GM13976 (cell line): ENCODE measurements at regions not wholly inside any gene's neighbourhood (a gene's known extent, or its start where the extent isn't known, plus 50 kb on each side); places are given as distances from the start of the nearest gene placed in this dataset.
A peak's percentile ranks its signal among the peaks of the same experiment; 100 is the strongest.

Experiments
- DNase-seq: peaks from one replicate; pipeline ENCODE4 v3.0.0; 2012; ENCODE audit warnings: low spot score
- CTCF ChIP-seq: IDR thresholded peaks from 2 replicates; pipeline ENCODE4 v1.5.1; 2012; ENCODE audit warnings: borderline replicate concordance, mild to moderate bottlenecking; ENCODE audit not compliant: insufficient read depth; ENCODE audit errors: extremely low read depth, missing control alignments, control extremely low read depth
- in situ Hi-C: fragments of 300-500 bp; cut with MboI; formaldehyde crosslinking; loops from one replicate; pipeline ENCODE4 v1.12.0; 2022; ENCODE audit warnings: low sequenced_read_pairs, mixed read lengths, inconsistent platforms; ENCODE audit not compliant: unreplicated experiment

GRCh38 chr12:45623940-45624339 lies 105.6 kb upstream of the ARID2 start:
- no peak for TF ChIP-seq CTCF
- in situ Hi-C loops, result no loop called here
- DNase-seq, result no peak

- TF ChIP-seq CTCF, result no peak
- no peak for DNase-seq
- in situ Hi-C loops, result no loop called here
These were observed 102.5 kb upstream of the ARID2 start for GRCh38 chr12:45626965-45627364.

- no peak for DNase-seq
- TF ChIP-seq CTCF, result no peak
- in situ Hi-C loops, result no loop called here
These were observed 102.0 kb upstream of the ARID2 start for GRCh38 chr12:45627407-45628069.

- no peak for TF ChIP-seq CTCF
- in situ Hi-C loops, result no loop called here
- DNase-seq, result no peak
These were observed 100.2 kb upstream of the ARID2 start for GRCh38 chr12:45629292-45629691.

GRCh38 chr12:45633733-45634132 lies 95.8 kb upstream of the ARID2 start:
- DNase-seq, result no peak
- no peak for TF ChIP-seq CTCF
- in situ Hi-C loops, result no loop called here

- in situ Hi-C loops, result no loop called here
- no peak for TF ChIP-seq CTCF
- peak; percentile 58 for DNase-seq
These were observed 95.1 kb upstream of the ARID2 start for GRCh38 chr12:45634273-45634917.

GRCh38 chr12:45637242-45637641 lies 92.3 kb upstream of the ARID2 start:
- DNase-seq, result no peak
- no peak for TF ChIP-seq CTCF
- in situ Hi-C loops, result no loop called here
